ENCODE measurements at regions not wholly inside any gene's neighbourhood (a gene's known extent, or its start where the extent isn't known, plus 50 kb on each side); places are given as distances from the start of the nearest gene placed in this dataset.
"Not testable (repeated sequence)": the region's sequence is repeated elsewhere in the genome, so short reads cannot be mapped to it uniquely, and the experiment has no call there.

DNA sequence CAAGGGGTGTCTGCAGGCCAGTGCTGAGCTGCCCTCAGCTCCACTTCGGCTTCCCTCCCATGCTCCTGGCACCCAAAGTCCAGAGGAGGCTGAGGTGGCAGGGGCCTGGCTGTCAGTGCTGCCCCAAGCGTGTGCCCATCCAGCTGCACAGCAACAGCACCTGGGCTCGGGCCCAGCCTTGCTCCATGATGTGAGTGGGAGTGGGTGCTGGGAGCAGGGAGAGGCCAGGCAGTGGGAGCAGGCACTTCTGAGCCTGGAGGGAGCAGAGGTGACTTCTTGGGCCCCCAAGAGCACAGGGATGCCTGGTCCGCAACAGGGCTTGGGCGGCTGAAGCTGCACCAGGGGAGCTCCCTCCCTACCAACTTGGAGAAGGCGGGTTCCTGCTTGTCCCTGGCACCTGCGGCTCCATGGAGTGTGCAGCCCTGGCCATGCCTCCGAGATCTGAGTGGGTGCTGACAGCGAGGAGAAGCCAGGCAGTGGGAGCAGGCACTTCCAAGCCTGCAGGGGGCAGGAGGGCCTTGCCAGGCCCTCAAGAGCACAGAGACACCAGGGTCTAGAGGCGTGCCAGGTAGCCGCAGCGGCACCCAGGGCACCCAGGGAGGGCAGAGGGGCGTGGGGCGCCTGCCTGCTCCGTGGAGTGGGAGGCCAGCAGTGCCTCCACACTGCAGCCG is 366.7 kb upstream of the SGO1 start:
- in situ Hi-C loops (cut with MboI; ENCODE audit: low sequenced_read_pairs, unreplicated experiment), result no loop called here
- no peak for TF ChIP-seq CTCF (IDR thresholded peaks at IDR 0.05; ENCODE audit: borderline replicate concordance, control extremely low read depth, extremely low read depth, insufficient read depth, missing control alignments)
- no peak for DNase-seq (ENCODE audit: low spot score)

DNA sequence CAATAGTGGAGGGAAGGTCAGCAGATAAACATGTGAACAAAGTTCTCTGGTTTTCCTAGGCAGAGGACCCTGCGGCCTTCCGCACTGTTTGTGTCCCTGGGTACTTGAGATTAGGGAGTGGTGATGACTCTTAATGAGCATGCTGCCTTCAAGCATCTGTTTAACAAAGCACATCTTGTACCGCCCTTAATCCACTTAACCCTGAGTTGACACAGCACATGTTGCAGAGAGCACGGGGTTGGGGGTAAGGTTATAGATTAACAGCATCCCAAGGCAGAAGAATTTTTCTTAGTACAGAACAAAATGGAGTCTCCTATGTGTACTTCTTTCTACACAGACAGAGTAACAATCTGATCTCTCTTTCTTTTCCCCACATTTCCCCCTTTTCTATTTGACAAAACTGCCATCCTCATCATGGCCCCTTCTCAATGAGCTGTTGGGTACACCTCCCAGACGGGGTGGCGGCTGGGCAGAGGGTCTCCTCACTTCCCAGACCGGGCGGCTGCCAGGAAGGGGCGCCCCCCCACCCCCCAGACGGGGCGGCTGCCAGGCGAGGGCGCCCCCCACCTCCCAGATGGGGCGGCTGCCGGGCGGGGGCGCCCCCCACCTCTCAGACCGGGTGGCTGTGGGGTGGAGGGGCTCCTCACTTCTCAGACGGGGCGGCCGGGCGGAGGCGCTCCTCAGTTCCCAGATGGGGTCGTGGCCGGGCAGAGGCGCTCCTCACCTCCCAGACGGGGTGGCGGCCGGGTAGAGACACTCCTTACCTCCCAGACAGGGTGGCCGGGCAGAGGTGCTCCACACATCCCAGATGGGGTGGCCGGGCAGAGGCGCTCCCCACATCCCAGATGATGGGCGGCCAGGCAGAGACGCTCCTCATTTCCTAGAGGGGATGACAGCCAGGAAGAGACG is 361.6 kb upstream of the SGO1 start:
- DNase-seq (ENCODE audit: low spot score); in situ Hi-C loops (cut with MboI; ENCODE audit: low sequenced_read_pairs, unreplicated experiment): not testable (repeated sequence)

GRCh38 chr3:20546636-20547035 is 360.6 kb upstream of the SGO1 start:
- no peak for DNase-seq (ENCODE audit: low spot score)
- in situ Hi-C loops (cut with MboI; ENCODE audit: low sequenced_read_pairs, unreplicated experiment), result no loop called here
- TF ChIP-seq CTCF (IDR thresholded peaks at IDR 0.05; ENCODE audit: borderline replicate concordance, control extremely low read depth, extremely low read depth, insufficient read depth, missing control alignments), result no peak

DNA sequence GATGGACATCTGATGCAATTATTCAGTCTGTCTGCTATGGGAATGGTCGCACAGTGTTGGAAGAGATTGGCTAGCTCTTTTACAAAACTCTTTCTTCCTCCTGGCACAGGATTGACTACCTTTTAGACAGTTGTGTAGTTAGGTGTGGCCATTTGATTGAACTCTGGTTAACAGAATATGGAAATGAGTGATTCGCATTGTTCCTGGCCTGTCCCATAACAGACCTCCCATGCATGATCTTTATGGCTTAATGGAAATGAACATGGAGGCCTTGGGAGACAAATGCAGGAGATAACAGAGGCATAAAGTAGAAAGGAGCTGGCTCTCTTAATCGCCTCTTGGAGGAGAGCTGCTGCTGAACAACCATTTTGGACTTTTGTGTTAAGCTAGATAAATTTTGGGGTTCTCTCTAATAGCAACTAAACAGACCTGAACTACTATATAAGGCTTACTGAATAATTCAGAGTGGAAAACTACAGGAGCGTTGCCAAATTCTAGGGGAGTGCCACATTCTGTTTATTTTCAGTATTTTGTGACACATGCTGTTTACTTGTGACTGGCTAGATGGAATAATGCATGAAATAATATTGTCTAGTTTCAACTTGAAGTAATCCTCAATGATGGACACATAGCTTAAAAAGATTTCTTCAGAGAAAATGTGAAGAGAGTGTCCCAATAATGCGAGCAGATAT is 357.7 kb upstream of the SGO1 start:
- in situ Hi-C loops (cut with MboI; ENCODE audit: low sequenced_read_pairs, unreplicated experiment), result no loop called here
- no peak for DNase-seq (ENCODE audit: low spot score)
- TF ChIP-seq CTCF (IDR thresholded peaks at IDR 0.05; ENCODE audit: borderline replicate concordance, control extremely low read depth, extremely low read depth, insufficient read depth, missing control alignments), result no peak

GRCh38 chr3:20540066-20540465 is 354.1 kb upstream of the SGO1 start:
- DNase-seq (ENCODE audit: low spot score), result no peak
- TF ChIP-seq CTCF (IDR thresholded peaks at IDR 0.05; ENCODE audit: borderline replicate concordance, control extremely low read depth, extremely low read depth, insufficient read depth, missing control alignments), result no peak
- in situ Hi-C loops (cut with MboI; ENCODE audit: low sequenced_read_pairs, unreplicated experiment), result no loop called here

GRCh38 chr3:20539666-20540065 is 353.7 kb upstream of the SGO1 start:
- no peak for TF ChIP-seq CTCF (IDR thresholded peaks at IDR 0.05; ENCODE audit: borderline replicate concordance, control extremely low read depth, extremely low read depth, insufficient read depth, missing control alignments)
- DNase-seq (ENCODE audit: low spot score), result no peak
- in situ Hi-C loops (cut with MboI; ENCODE audit: low sequenced_read_pairs, unreplicated experiment), result no loop called here

Data from GM13976 (cell line).